ENCODE measurements at regions not wholly inside any gene's neighbourhood (a gene's known extent, or its start where the extent isn't known, plus 50 kb on each side); places are given as distances from the start of the nearest gene placed in this dataset.

- H3K79me2 ChIP-seq (ENCODE audit: insufficient read depth): no peaks in the 10 kb centered on the region
- no peak overlapping the region for H2AFZ ChIP-seq (ENCODE audit: low read depth)
- H3K9me2 ChIP-seq: no peaks in the 10 kb centered on the region
- H3K4me1 ChIP-seq (ENCODE audit: control insufficient read depth in 1 of 2, insufficient read depth in 2 of 2, low read depth in 1 of 2, low read length in 1 of 2): peaks cover 0 to 21% of the 10 kb centered on the region in 2 experiments; a peak in 2 of 4 replicates
- no peaks in the 10 kb centered on the region for H3K27me3 ChIP-seq (ENCODE audit: insufficient read depth)
- H3K9ac ChIP-seq: no peak overlapping the region
- TF ChIP-seq SMC3 (IDR thresholded peaks at IDR 0.05; ENCODE audit: low read depth, low read length) (no peak), RAD21 (IDR thresholded peaks at IDR 0.05; ENCODE audit: low read length) (no peak), FOXJ3 (CRISPR knock-in tag; IDR thresholded peaks at IDR 0.05) (no peak), SIN3A (IDR thresholded peaks at IDR 0.05; ENCODE audit: borderline replicate concordance, low read depth, low read length) (no peak), RXRA (IDR thresholded peaks at IDR 0.05; ENCODE audit: borderline replicate concordance, low read depth) (no peak), TEAD4 (IDR thresholded peaks at IDR 0.05; ENCODE audit: borderline replicate concordance, insufficient read depth) (no peak), IRF3 (IDR thresholded peaks at IDR 0.05; ENCODE audit: low read depth, low read length) (no peak), USF1 (IDR thresholded peaks at IDR 0.05; ENCODE audit: borderline replicate concordance, low read depth) (no peak), USF2 (IDR thresholded peaks at IDR 0.05; ENCODE audit: borderline replicate concordance, low read depth, low read length) (no peak), MXI1 (IDR thresholded peaks at IDR 0.05; ENCODE audit: low read depth, low read length) (no peak), YY1 (IDR thresholded peaks at IDR 0.05; ENCODE audit: low read depth) (no peak), CTCF (IDR thresholded peaks at IDR 0.05) (no peak), MEF2A (IDR thresholded peaks at IDR 0.05; ENCODE audit: borderline replicate concordance, low read depth) (no peak), PBX3 (IDR thresholded peaks at IDR 0.05) (no peak), TAF1 (IDR thresholded peaks at IDR 0.05; ENCODE audit: borderline replicate concordance, low read depth, low read length) (no peak), MAX (IDR thresholded peaks at IDR 0.05; ENCODE audit: low read depth) (no peak), FOXM1 (IDR thresholded peaks at IDR 0.05; ENCODE audit: low read depth) (no peak), POLR2AphosphoS5 (IDR thresholded peaks at IDR 0.05; ENCODE audit: low read depth, low read length) (no peak), GABPA (IDR thresholded peaks at IDR 0.05; ENCODE audit: low read depth) (no peak)
- CTCF ChIA-PET: interaction anchor here (0.6 to 1.6 kb wide), 2 partner anchors 25 to 1261 kb away, joined by 3 read pairs; no protein-coding TSS in a partner anchor
- peaks cover 18% of the 10 kb centered on the region for H3F3A ChIP-seq (replicated peaks; ENCODE audit: insufficient read depth)
- no peak for DNase-seq
- H3K27ac ChIP-seq (ENCODE audit: low read depth in 2 of 2, low read length in 1 of 2): no peak overlapping the region
- no peak overlapping the region for H3K4me3 ChIP-seq (ENCODE audit: low read depth in 2 of 2, low read length in 1 of 2)
- 94% methylated on average over 1 of the region's 1 CpG for WGBS (ENCODE audit: low lambda C conversion rate)
- no peaks in the 10 kb centered on the region for H3K9me3 ChIP-seq
- no peak overlapping the region for H3K4me2 ChIP-seq
- no peaks in the 10 kb centered on the region for H4K20me1 ChIP-seq (ENCODE audit: insufficient read depth)
- no peaks in the 10 kb centered on the region for H3K36me3 ChIP-seq (replicated peaks in 1 of 2; ENCODE audit: control insufficient read depth in 1 of 2, insufficient read depth in 2 of 2, low read length in 1 of 2)
- POLR2A ChIA-PET: no interaction called here
These were observed 200.3 kb upstream of the MCTP2 start for GRCh38 chr15:94031072-94031471.

Measured in SK-N-SH (cell line).